Keratinocyte (primary cell): ENCODE measurements at regions not wholly inside any gene's neighbourhood (a gene's known extent, or its start where the extent isn't known, plus 50 kb on each side); places are given as distances from the start of the nearest gene placed in this dataset.

ENCODE experiments used
- DNase-seq: peaks from one replicate; pipeline ENCODE4 v3.0.0-alpha.2; 2011; ENCODE audit warnings: low read depth, missing footprints, low spot score
- FAIRE-seq: peaks from 2 replicates; lab custom pipeline; 2011; peaks lifted over from hg19 to GRCh38; lab: Jason Lieb, UNC
- H2AFZ ChIP-seq: 2 replicates; pipeline ENCODE4 v1.6.0; 2012; ENCODE audit warnings: low read length, control low read depth, inconsistent platforms; ENCODE audit not compliant: control insufficient read depth
- H3K27ac ChIP-seq: 2 replicates; pipeline ENCODE4 v1.5.1; 2011; ENCODE audit warnings: low read length; ENCODE audit not compliant: control insufficient read depth, insufficient read depth
- H3K27me3 ChIP-seq: 3 replicates; pipeline ENCODE4 v1.6.0; 2011; ENCODE audit warnings: low read length; ENCODE audit not compliant: control insufficient read depth, insufficient read depth; ENCODE audit errors: extremely low read depth
- H3K36me3 ChIP-seq, 2 experiments: 2 replicates in 1 of 2; 3 replicates in 1 of 2; pipeline ENCODE4 v1.5.1; 2011; ENCODE audit warnings: low read length in 2 of 2, mild to moderate bottlenecking in 1 of 2; ENCODE audit not compliant: control insufficient read depth in 2 of 2, insufficient read depth in 2 of 2; ENCODE audit errors: extremely low read depth in 1 of 2
- H3K4me1 ChIP-seq: 3 replicates; pipeline ENCODE4 v1.5.1; 2011; ENCODE audit warnings: low read length; ENCODE audit not compliant: control insufficient read depth, insufficient read depth; ENCODE audit errors: extremely low read depth
- H3K4me2 ChIP-seq: 3 replicates; pipeline ENCODE4 v1.6.0; 2011; ENCODE audit warnings: low read depth, low read length; ENCODE audit not compliant: control insufficient read depth, insufficient read depth; ENCODE audit errors: extremely low read depth
- H3K4me3 ChIP-seq, 3 experiments: fragments of 200-600 bp in 1 of 3; sonication (generic) in 1 of 3; 2 replicates in 2 of 3; 3 replicates in 1 of 3; pipeline ENCODE4 v1.5.1; 2011 to 2016; ENCODE audit warnings: low read length in 3 of 3, mild to moderate bottlenecking in 3 of 3, control low read depth in 2 of 3, inconsistent platforms in 1 of 3, low read depth in 1 of 3, mixed read lengths in 1 of 3, mixed run types in 1 of 3, moderate library complexity in 1 of 3; ENCODE audit not compliant: control insufficient read depth in 2 of 3, insufficient read depth in 2 of 3; ENCODE audit errors: extremely low read depth in 1 of 3
- H3K79me2 ChIP-seq: 2 replicates; pipeline ENCODE4 v1.6.0; 2012; ENCODE audit warnings: low read length; ENCODE audit not compliant: control insufficient read depth, insufficient read depth
- H3K9ac ChIP-seq: 3 replicates; pipeline ENCODE4 v1.6.0; 2011; ENCODE audit warnings: low read length; ENCODE audit not compliant: control insufficient read depth, insufficient read depth; ENCODE audit errors: extremely low read depth
- H3K9me1 ChIP-seq: 3 replicates; pipeline ENCODE4 v1.6.0; 2011; ENCODE audit warnings: low read length; ENCODE audit not compliant: control insufficient read depth, insufficient read depth; ENCODE audit errors: extremely low read depth
- H3K9me3 ChIP-seq: 2 replicates; pipeline ENCODE4 v1.5.1; 2012; ENCODE audit warnings: low read depth, low read length; ENCODE audit not compliant: control insufficient read depth
- H4K20me1 ChIP-seq: 3 replicates; pipeline ENCODE4 v1.6.0; 2011; ENCODE audit warnings: low read length; ENCODE audit not compliant: control insufficient read depth, insufficient read depth; ENCODE audit errors: extremely low read depth
- CTCF ChIP-seq, 3 experiments: IDR thresholded peaks in 1 of 3; conservative IDR thresholded peaks in 1 of 3; optimal IDR thresholded peaks in 1 of 3; 2 replicates in 2 of 3; 3 replicates in 1 of 3; pipeline versions ENCODE3 to v1.5.1; 2011; ENCODE audit warnings: low read length in 3 of 3, mild to moderate bottlenecking in 3 of 3, moderate library complexity in 2 of 3, control low read depth in 1 of 3, inconsistent platforms in 1 of 3; ENCODE audit not compliant: insufficient read depth in 2 of 3; ENCODE audit errors: extremely low read depth in 1 of 3
- EZH2 ChIP-seq: IDR thresholded peaks from one replicate; pipeline ENCODE4 v1.6.1; 2012; ENCODE audit warnings: inconsistent platforms, mild to moderate bottlenecking, low read length, moderate library complexity
- dilution Hi-C: fragments of 300-500 bp; cut with MboI; formaldehyde crosslinking; loops from one replicate; pipeline ENCODE4 v1.7.0; 2020; ENCODE audit warnings: low sequenced_read_pairs; ENCODE audit not compliant: extremely low pct_ligation_motif_present

GRCh38 chr22:49694462-49695260 lies 133.0 kb downstream of the BRD1 start:
- H3K9me1 ChIP-seq = no peaks in the 10 kb centered on the region
- dilution Hi-C loops = no loop called here
- no peaks in the 10 kb centered on the region for H3K27me3 ChIP-seq
- H3K9me3 ChIP-seq = peaks cover 14% of the 10 kb centered on the region
- no peak overlapping the region for H3K4me3 ChIP-seq
- FAIRE-seq (no peak), DNase-seq (no peak)
- no peaks in the 10 kb centered on the region for H4K20me1 ChIP-seq
- no peak overlapping the region for H3K9ac ChIP-seq
- H3K4me2 ChIP-seq = no peak overlapping the region
- TF ChIP-seq CTCF (optimal IDR thresholded peaks at IDR 0.05 in 1 of 3, IDR thresholded peaks at IDR 0.05 in 1 of 3, conservative IDR thresholded peaks at IDR 0.05 in 1 of 3; ENCODE audit: extremely low read depth in 1 of 3, insufficient read depth in 2 of 3, low read length in 3 of 3) = no peak
- H2AFZ ChIP-seq = no peak overlapping the region
- H3K79me2 ChIP-seq = no peaks in the 10 kb centered on the region
- no peaks in the 10 kb centered on the region for H3K4me1 ChIP-seq
- H3K27ac ChIP-seq = no peak overlapping the region
- no peaks in the 10 kb centered on the region for H3K36me3 ChIP-seq

- Histone ChIP-seq H3K27me3 (no peaks in the 10 kb centered on the region), H3K36me3 (no peaks in the 10 kb centered on the region), H3K4me3 (no peak overlapping the region), H3K4me1 (no peaks in the 10 kb centered on the region), H2AFZ (no peak overlapping the region), H3K79me2 (no peaks in the 10 kb centered on the region), H3K9me1 (no peaks in the 10 kb centered on the region), H3K9ac (no peak overlapping the region), H3K4me2 (no peak overlapping the region), H4K20me1 (no peaks in the 10 kb centered on the region), H3K27ac (no peak overlapping the region), H3K9me3 (peaks cover 15% of the 10 kb centered on the region)
- FAIRE-seq = no peak
- dilution Hi-C loops = no loop called here
- DNase-seq = no peak
- no peak for TF ChIP-seq EZH2
- TF ChIP-seq CTCF (optimal IDR thresholded peaks at IDR 0.05 in 1 of 3, IDR thresholded peaks at IDR 0.05 in 1 of 3, conservative IDR thresholded peaks at IDR 0.05 in 1 of 3; ENCODE audit: extremely low read depth in 1 of 3, insufficient read depth in 2 of 3, low read length in 3 of 3) = no peak
Observed at GRCh38 chr22:49693848-49694247, 133.8 kb downstream of the BRD1 start.
